Suprapubic skin (tissue), 4 donors: ENCODE measurements at regions not wholly inside any gene's neighbourhood (a gene's known extent, or its start where the extent isn't known, plus 50 kb on each side); places are given as distances from the start of the nearest gene placed in this dataset.

Experiments used
- EP300 ChIP-seq: sonication (generic); formaldehyde crosslinking; IDR thresholded peaks from one replicate; pipeline ENCODE4 v1.6.1; 2017; ENCODE audit warnings: antibody characterized with exemption
- POLR2A ChIP-seq, 2 donors: fragments of 450-650 bp; IDR thresholded peaks; one replicate each; pipeline ENCODE4 v1.6.1; 2017; ENCODE audit warnings: antibody characterized with exemption in 2 of 2, mild to moderate bottlenecking in 2 of 2, moderate library complexity in 2 of 2
- POLR2AphosphoS5 ChIP-seq, 3 donors: sonication (generic); formaldehyde crosslinking; IDR thresholded peaks; one replicate each; pipeline ENCODE4 v1.6.1; 2017; ENCODE audit warnings: antibody characterized with exemption in 3 of 3
- TF ChIP-seq, protein P1 (sequence below), 2 donors: fragments of 200-600 bp in 1 of 2; fragments of 450-650 bp in 1 of 2; sonication (generic) in 1 of 2; IDR thresholded peaks; one replicate each; pipeline ENCODE4 v1.5.1; 2016 to 2019; ENCODE audit warnings: antibody characterized with exemption in 2 of 2, mild to moderate bottlenecking in 1 of 2, moderate library complexity in 1 of 2

DNA sequence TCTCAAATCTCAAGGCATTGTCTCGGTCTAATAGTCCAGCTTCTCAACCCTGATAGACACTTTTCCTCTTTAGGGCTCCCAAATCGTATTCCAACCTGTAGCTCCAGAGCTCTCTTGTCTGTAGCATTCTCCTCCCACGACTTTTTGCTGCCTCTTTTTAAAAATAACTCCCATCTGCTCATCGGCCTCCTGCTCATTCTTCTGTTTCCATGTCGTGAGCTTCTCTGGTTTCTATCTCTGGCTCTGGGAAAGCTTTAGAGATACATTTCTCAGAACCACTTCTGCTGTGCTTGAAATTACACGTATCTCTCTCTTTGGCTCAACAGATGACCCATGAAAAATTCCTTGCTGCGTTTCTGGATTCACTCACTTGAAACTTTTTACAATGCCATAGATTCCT, 609.6 kb upstream of the C16orf82 start:
- TF ChIP-seq, protein P1, sequence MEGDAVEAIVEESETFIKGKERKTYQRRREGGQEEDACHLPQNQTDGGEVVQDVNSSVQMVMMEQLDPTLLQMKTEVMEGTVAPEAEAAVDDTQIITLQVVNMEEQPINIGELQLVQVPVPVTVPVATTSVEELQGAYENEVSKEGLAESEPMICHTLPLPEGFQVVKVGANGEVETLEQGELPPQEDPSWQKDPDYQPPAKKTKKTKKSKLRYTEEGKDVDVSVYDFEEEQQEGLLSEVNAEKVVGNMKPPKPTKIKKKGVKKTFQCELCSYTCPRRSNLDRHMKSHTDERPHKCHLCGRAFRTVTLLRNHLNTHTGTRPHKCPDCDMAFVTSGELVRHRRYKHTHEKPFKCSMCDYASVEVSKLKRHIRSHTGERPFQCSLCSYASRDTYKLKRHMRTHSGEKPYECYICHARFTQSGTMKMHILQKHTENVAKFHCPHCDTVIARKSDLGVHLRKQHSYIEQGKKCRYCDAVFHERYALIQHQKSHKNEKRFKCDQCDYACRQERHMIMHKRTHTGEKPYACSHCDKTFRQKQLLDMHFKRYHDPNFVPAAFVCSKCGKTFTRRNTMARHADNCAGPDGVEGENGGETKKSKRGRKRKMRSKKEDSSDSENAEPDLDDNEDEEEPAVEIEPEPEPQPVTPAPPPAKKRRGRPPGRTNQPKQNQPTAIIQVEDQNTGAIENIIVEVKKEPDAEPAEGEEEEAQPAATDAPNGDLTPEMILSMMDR (IDR thresholded peaks at IDR 0.05): no peak
- TF ChIP-seq POLR2A (IDR thresholded peaks at IDR 0.05) (no peak), EP300 (no peak), POLR2AphosphoS5 (IDR thresholded peaks at IDR 0.05) (no peak)
